GM21390 (cell line): ENCODE measurements at regions not wholly inside any gene's neighbourhood (a gene's known extent, or its start where the extent isn't known, plus 50 kb on each side); places are given as distances from the start of the nearest gene placed in this dataset.
"Not testable (repeated sequence)": the region's sequence is repeated elsewhere in the genome, so short reads cannot be mapped to it uniquely, and the experiment has no call there.

Experiments used
- ATAC-seq: cut with Tn5 transposase; IDR thresholded peaks from one replicate; pipeline ENCODE4 v1.9.1; 2021; ENCODE audit not compliant: unreplicated experiment

DNA sequence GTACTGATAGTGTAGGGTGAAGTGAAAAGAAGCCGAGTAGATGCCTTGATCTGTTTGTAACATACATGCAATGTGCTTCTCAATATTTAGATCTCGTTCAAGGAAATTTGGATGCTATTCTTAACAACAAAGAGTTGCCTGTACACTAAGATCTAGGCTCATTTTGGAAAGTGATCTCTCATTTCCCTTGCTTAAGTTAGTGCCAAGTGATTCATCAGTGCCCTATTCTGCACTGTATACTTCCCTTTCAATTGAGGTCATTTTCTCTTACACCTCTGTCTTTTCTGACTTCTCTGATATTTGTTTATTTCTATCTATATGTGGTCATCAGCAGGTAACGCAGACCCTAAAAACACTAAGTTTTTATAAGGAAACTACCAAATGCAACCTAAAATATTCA, 528.6 kb upstream of the PTPRD start:
- no peak for ATAC-seq

DNA sequence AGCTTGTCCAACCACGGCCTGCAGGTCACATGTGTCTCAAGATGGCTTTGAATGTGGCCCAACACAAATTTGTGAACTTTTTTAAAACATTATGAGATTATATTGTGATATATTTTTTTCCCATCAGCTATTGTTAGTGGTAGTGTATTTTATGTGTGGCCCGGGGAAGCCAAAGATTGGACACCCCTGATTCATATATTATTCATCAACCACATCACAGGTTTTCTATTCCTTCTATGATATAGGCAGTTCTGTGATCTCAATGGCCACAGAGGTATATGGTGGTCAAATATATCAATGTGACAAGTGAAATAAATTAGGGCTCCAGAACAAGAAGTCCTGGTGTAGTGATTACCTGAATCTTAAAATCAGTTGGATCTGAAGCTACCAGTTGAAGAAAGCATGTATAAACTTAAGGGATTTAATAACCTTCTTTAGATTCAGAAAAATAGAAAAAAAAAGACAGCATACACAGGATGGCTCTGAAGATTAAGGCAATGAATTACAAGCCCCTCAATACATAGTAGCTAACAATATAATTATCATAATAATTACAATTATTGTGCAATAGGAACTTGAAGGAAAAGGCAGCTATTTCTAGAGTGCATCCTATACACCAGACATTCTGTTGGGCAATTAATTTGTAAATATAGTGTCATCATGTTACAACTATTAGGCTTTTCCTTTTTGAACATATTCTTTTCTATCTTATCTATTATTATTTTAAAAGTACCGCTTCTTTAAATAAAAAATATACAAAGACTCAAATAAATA, 530.4 kb upstream of the PTPRD start:
- no peak for ATAC-seq

DNA sequence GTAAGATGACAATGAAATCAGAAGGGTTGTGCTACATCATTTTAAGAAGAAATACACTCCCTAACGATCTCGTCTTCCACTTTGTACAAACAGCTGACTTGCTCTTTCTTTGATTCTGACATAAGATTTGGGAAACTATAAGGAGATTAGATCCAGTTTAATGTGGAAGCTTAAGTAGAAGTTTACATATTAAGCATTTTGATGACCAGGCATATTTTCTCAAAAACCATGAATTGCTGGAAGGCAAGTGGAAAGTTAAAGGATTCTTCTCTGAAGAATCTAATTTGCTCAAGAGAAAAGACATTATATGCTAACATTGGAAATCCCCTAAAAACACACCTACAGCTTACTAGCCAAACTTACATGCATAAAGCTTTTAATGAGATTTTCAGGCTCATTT, 531.9 kb upstream of the PTPRD start:
- ATAC-seq = no peak

DNA sequence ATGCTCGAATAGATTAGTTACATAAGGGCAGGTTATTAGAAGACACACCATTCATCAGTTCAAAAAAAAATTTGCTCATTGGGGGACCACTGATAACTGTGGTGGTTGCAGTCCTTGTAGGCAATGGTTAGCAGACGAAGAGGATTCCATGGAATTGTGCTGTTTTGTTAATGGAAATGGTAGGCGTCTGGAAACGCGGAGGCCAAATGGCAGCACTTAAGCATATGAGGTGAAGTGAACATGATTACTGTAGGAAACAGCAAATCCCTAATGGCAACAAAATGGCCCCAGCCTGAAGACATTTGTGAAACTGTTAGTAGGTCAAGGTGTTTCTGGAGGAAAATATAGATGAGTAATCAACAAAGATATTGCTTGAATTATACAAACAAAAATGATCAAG, 535.4 kb upstream of the PTPRD start:
- no peak for ATAC-seq

DNA sequence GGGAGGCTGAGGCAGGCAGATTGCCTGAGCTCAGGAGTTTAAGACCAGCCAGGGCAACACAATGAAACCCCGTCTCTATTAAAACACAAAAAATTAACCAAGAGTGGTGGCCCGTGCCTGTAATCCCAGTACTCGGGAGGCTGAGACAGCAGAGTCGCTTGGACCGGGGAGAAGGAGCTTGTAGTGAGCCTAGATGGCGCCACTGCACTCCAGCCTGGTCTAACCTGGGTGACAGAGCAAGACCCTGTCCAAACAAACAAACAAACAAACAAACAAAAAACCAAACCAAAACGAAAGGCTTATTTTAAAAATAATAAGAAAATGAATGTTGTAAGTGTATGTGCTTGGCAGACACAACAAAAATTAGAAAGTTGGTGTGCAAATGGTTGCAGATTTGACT, 536.3 kb upstream of the PTPRD start:
- no peak for ATAC-seq

DNA sequence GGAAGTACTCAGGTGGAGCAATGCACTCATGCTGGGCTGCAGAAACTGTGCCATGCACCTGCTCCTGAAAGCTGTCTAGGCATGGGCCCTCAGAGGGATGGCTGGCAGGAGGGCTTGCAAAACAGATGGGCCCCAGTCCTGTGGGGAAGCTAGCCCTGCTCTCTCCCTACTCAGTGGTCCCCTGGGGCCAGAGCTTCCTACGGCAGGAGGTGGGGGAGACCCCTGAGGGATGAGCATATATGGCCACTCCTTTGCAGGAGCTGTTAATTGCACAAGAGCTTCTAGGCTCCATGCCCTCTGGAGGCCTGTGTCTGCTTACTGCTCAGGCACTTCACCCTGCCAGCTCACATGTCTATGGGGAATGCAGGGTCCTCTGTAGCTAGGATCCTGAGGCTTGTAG, 545.3 kb upstream of the PTPRD start:
- ATAC-seq = no peak

- no peak for ATAC-seq
Measured at GRCh38 chr9:11158676-11159075, 545.9 kb upstream of the PTPRD start.

- no peak for ATAC-seq
Measured at GRCh38 chr9:11159318-11159862, 546.6 kb upstream of the PTPRD start.

GRCh38 chr9:11163843-11164242, 551.0 kb upstream of the PTPRD start:
- ATAC-seq = no peak

DNA sequence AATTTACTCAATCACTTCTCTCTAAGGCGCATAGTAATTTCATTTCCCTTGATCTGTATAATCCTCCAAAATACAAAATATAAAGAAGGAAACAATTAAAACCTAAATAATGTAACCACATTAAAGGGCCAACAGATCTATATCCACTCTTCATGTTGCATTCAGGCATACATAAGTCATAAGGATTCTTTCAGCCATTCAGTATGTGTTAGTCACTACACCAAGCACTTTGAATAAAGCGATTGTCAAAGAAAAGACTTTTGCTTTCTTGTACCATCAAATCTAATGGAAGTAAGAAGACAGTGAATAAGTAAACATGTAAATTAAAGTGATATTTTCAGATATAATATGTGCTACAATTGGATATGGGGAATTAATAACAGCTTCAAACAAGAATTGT, 569.2 kb upstream of the PTPRD start:
- no peak for ATAC-seq

GRCh38 chr9:11190719-11191118, 577.9 kb upstream of the PTPRD start:
- ATAC-seq = no peak

GRCh38 chr9:11192993-11193392, 580.2 kb upstream of the PTPRD start:
- ATAC-seq = no peak

- no peak for ATAC-seq
Measured at GRCh38 chr9:11194246-11194645, 581.4 kb upstream of the PTPRD start.

DNA sequence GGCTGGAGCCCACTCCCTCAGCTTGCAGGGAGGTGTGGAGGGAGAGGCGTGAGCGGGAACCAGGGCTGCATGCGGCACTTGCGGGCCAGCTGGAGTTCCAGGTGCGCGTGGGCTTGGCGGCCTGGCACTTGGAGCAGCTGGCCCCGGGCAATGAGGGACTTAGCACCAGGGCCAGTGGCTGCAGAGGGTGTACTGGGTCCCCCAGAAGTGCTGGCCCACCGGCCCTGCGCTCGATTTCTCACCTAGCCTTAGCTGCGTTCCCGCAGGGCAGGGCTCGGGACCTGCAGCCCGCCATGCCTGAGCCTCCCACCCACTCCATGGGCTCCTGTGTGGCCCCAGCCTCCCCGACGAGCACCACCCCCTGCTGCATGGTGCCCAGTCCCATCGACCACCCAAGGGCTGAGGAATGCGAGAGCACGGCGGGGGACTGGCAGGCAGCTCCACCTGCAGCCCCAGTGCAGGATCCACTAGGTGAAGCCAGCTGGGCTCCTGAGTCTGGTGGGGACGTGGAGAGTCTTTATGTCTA, 584.1 kb upstream of the PTPRD start:
- ATAC-seq = not testable (repeated sequence)

GRCh38 chr9:11199335-11199734, 586.5 kb upstream of the PTPRD start:
- no peak for ATAC-seq

DNA sequence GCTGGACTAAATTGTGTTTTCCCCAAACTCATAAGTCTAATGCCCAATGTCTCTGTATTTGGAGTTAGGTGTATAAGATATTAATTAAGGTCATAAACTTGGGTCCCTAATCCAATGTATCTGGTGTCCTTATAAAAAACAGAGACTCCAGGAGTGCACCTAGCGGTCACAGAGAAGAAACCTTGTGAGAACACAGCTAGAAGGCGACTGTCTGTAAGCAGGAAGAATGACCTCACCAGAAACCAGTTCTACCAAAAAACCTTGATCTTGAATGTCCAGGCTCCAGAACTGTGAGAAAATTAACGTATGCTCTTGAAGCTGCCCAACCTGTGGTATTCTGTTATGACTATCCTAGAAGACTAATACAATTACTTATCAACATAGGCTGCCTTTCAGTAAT, 591.7 kb upstream of the PTPRD start:
- no peak for ATAC-seq

DNA sequence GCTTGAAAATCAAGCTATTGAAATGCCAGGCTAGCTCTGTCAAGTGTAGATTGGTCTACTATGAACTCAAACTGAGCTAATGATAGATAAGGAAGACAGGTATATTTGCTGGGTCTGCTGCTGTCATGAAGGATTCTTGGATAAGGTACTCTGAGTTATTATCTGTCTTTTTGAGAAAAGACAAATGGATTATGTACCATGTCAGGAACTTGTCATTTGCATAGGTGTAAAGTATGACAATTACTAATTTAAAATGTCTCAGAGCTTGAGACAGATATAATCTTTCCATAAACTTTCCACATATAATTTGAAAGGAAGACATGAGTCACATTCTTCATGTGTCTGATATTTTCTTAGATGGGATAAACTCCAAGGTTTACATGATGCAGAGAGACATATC, 594.1 kb upstream of the PTPRD start:
- ATAC-seq = no peak

DNA sequence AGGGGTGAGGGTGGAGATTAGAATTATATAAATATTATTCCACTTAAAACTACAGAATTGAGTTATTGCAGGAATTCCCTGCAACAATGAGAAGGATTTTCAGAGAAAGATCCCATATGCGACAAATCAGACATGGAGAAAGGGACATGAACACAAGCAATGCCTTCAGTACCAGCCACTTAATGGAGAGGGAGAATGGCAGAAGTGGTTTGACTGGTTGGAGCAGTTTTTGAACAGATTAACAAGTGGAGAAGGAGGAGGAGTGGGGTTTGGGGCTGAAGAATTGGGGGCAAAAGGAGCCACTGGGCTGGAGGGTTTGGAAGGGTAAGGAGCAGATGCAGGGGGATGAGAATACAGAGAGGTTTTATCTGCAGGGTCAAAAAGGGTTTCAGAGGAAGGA, 620.9 kb upstream of the PTPRD start:
- no peak for ATAC-seq

DNA sequence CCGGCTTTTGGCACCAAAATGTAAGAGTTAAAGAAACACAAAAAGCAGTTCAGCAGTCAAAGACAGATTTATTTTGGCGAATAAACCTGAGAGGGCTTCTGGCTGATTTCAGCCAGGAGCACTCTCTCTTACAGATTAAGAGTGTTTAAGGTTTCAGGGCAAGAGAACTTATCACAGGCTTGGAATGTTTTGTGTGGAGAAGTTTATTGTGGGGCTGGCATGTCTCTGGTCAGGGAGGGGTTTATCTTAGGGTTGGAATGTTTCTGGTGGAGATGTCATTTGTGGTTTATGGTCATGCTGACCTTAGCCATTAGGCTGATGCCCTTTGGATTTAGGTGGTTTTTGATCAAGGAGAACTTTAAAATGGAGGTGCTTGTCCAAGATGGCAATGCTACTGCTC, 622.3 kb upstream of the PTPRD start:
- no peak for ATAC-seq

GRCh38 chr9:11241779-11242178, 629.0 kb upstream of the PTPRD start:
- ATAC-seq = no peak

DNA sequence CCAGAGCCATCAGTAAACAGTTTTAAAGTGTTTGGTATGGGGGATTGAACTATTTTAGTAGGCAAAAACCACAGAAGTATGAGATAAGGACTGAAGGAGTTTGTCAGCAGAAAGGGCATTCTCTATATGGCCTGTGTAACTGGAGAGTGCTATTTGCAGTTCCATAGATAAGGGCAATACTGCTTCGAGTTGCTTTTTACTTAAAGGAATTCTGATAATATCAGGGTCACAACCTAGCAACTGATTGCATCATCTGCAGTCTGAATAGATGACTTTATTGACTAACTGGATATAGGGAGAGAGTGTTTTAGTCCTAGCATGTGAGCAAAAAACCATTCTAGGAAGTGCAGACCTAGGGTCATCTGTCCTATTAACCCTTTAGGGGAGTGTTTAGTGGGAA, 645.2 kb upstream of the PTPRD start:
- no peak for ATAC-seq

- ATAC-seq = no peak
Measured at GRCh38 chr9:11269036-11269435, 656.2 kb upstream of the PTPRD start.

DNA sequence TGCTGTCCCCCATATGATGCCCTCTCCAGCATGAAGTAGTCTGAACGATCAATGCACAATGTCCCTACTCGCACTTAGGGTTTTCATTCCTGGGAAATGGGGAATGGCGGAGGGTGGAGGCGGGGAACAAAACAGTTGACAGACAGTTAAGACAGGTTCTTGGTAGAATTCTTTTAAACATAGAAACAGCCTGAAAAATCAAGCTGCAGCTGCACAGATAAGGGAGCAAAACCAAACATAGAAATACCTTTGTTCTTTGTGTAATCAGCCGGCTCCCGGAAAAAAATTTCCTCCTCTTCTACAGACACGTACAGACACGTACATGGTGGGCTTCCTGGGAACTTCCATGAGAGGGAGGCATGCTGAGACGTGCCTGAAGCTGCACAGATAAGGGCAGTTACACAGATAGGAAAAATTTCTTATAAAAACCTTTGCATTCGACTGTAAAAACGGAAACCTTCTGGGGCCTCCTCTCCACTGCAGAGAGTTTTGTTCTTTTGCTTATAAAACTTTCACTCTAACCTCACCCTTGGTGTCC, 662.4 kb upstream of the PTPRD start:
- no peak for ATAC-seq
